T47D (cell line): ENCODE measurements at regions not wholly inside any gene's neighbourhood (a gene's known extent, or its start where the extent isn't known, plus 50 kb on each side); places are given as distances from the start of the nearest gene placed in this dataset.
A peak's percentile ranks its signal among the peaks of the same experiment; 100 is the strongest.

Source experiments
- DNase-seq, 2 experiments: peaks; one replicate each; pipeline versions ENCODE4 v3.0.0 to v3.0.0-alpha.2; 2011 to 2012; ENCODE audit warnings: low read depth in 1 of 2, low spot score in 1 of 2
- JUND ChIP-seq: IDR thresholded peaks from 2 replicates; pipeline ENCODE4 v1.6.1; 2012; ENCODE audit warnings: low read depth
- in situ Hi-C: cut with HindIII; loops from 2 replicates; pipeline ENCODE4 v1.10.0; 2016; ENCODE audit warnings: low sequenced_read_pairs, low pct_unique_long_range_greater_than_20kb

GRCh38 chr10:131584287-131584686 lies 272.8 kb upstream of the TCERG1L start:
- no peak for TF ChIP-seq JUND
- in situ Hi-C loops, result no loop called here

GRCh38 chr10:131585761-131586160 lies 274.2 kb upstream of the TCERG1L start:
- no peak for TF ChIP-seq JUND
- no peak for DNase-seq
- in situ Hi-C loops, result no loop called here

More at GRCh38 chr10:131584287-131584686, 272.8 kb upstream of the TCERG1L start:
- DNase-seq, result no peak

- DNase-seq, result no peak
- in situ Hi-C loops, result no loop called here
- TF ChIP-seq JUND, result no peak
Measured at GRCh38 chr10:131586958-131587357, 275.4 kb upstream of the TCERG1L start.

- no peak for TF ChIP-seq JUND
- in situ Hi-C loops, result no loop called here
- DNase-seq, result no peak
Measured at GRCh38 chr10:131587976-131588680, 276.6 kb upstream of the TCERG1L start.

GRCh38 chr10:131588704-131589220 lies 277.2 kb upstream of the TCERG1L start:
- in situ Hi-C loops, result no loop called here
- DNase-seq, result no peak

GRCh38 chr10:131590567-131590966 lies 279.0 kb upstream of the TCERG1L start:
- TF ChIP-seq JUND, result no peak
- in situ Hi-C loops, result no loop called here
- DNase-seq, result no peak

More at GRCh38 chr10:131588704-131589220, 277.2 kb upstream of the TCERG1L start:
- TF ChIP-seq JUND, result no peak

- TF ChIP-seq JUND, result no peak
- no peak for DNase-seq
- in situ Hi-C loops, result no loop called here
Measured at GRCh38 chr10:131591936-131592335, 280.4 kb upstream of the TCERG1L start.

- DNase-seq, result no peak
- no peak for TF ChIP-seq JUND
- in situ Hi-C loops, result no loop called here
Measured at GRCh38 chr10:131609176-131609575, 291.6 kb upstream of the PPP2R2D start.

GRCh38 chr10:131615150-131615549 lies 285.7 kb upstream of the PPP2R2D start:
- no peak for DNase-seq
- TF ChIP-seq JUND, result no peak
- in situ Hi-C loops, result no loop called here

GRCh38 chr10:131616040-131616439 lies 284.8 kb upstream of the PPP2R2D start:
- in situ Hi-C loops, result no loop called here
- no peak for DNase-seq
- TF ChIP-seq JUND, result no peak

GRCh38 chr10:131617113-131617858 lies 283.5 kb upstream of the PPP2R2D start:
- no peak for TF ChIP-seq JUND
- in situ Hi-C loops, result no loop called here
- DNase-seq, result peak in 1 of 2 experiments; percentile 4

- DNase-seq, result no peak
- TF ChIP-seq JUND, result no peak
- in situ Hi-C loops, result no loop called here
Measured at GRCh38 chr10:131618587-131619267, 282.1 kb upstream of the PPP2R2D start.

GRCh38 chr10:131620314-131620713 lies 280.5 kb upstream of the PPP2R2D start:
- TF ChIP-seq JUND, result no peak
- no peak for DNase-seq
- in situ Hi-C loops, result no loop called here
